ENCODE measurements at regions not wholly inside any gene's neighbourhood (a gene's known extent, or its start where the extent isn't known, plus 50 kb on each side); places are given as distances from the start of the nearest gene placed in this dataset.

DNA sequence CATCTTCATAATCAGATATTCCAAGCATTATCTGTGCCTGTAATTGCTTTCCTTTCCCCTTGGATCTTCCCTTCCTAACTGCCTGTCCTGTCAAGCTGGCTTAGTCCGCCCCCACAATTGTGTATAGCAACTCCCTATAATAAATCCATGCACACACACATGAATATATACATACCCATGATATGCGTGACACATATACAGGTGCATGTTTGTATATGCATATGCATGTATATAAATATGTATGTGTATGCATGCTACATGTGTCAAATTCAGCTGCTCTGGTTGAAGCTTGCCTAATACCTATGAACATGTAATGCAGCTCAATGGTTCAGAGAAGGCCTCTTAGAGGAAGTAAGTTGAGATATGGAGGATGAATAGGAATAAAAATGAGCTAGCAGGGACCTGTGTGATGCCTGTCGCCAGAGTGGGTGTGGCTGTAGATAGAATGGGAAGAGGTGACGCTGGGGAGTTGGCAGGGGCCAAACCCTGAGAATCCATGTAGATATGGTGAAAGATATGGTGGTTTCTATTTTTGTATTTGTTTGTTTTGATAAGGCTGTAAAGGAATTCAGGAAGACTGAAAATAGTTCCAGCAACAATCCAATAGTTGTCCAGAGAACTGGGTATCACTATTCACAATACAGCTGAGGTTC is 595.0 kb upstream of the BOD1L1 start:
- Histone ChIP-seq H3K4ac (ENCODE audit: low read depth, low read length) (no peak overlapping the region), H3K14ac (ENCODE audit: insufficient read depth, low read length) (no peak overlapping the region), H2AK5ac (ENCODE audit: insufficient read length, low read length) (no peak overlapping the region), H3K23ac (ENCODE audit: insufficient read length, low read depth, low read length) (no peak overlapping the region), H3K79me2 (ENCODE audit: insufficient read depth, low read length) (no peaks in the 10 kb centered on the region), H2BK120ac (ENCODE audit: low read depth, low read length, poor library complexity, severe bottlenecking) (no peak overlapping the region), H3T11ph (ENCODE audit: low read length) (no peak overlapping the region), H3K56ac (ENCODE audit: insufficient read length, low read depth, low read length) (no peak overlapping the region), H3K18ac (ENCODE audit: insufficient read length, low read depth, low read length) (no peak overlapping the region), H3K79me1 (ENCODE audit: insufficient read depth, low read depth, low read length, poor library complexity, severe bottlenecking) (no peaks in the 10 kb centered on the region), H3K27ac (ENCODE audit: insufficient read length, low read depth, low read length) (no peak overlapping the region), H3K9me3 (ENCODE audit: control insufficient read depth, low read depth, low read length) (no peaks in the 10 kb centered on the region), H3K4me2 (ENCODE audit: insufficient read depth, insufficient read length, low read length) (no peak overlapping the region), H4K8ac (replicated peaks; ENCODE audit: insufficient read length, low read depth, low read length) (no peak overlapping the region), H4K5ac (ENCODE audit: insufficient read length, low read depth, low read length) (no peak overlapping the region), H2BK15ac (ENCODE audit: low read depth, low read length) (no peak overlapping the region), H3K23me2 (ENCODE audit: insufficient read length, low read depth, low read length, poor library complexity, severe bottlenecking) (no peaks in the 10 kb centered on the region), H2BK5ac (ENCODE audit: insufficient read length, low read length) (no peak overlapping the region), H2AFZ (ENCODE audit: low read length) (no peak overlapping the region), H3K9ac (ENCODE audit: extremely low read depth, insufficient read length, low read length) (no peak overlapping the region), H4K91ac (ENCODE audit: insufficient read length, low read depth, low read length) (no peak overlapping the region), H3K27me3 (ENCODE audit: insufficient read depth, low read length) (peaks cover under 1% of the 10 kb centered on the region; the same call in 1 of the 2 replicates), H2BK12ac (ENCODE audit: insufficient read length, low read depth, low read length) (no peak overlapping the region), H3K4me1 (ENCODE audit: insufficient read depth, low read length) (no peaks in the 10 kb centered on the region), H2BK20ac (ENCODE audit: low read depth, low read length, poor library complexity, severe bottlenecking) (no peak overlapping the region), H4K20me1 (ENCODE audit: control insufficient read depth, insufficient read depth, insufficient read length) (no peaks in the 10 kb centered on the region)
- DNase-seq, result no peak
- H3K36me3 Mint-ChIP-seq (ENCODE audit: insufficient read depth in 1 of 3, low read depth in 3 of 3), result no peaks in the 10 kb centered on the region
- H3K27ac Mint-ChIP-seq, result no peak overlapping the region
- peaks cover 7 to 12% of the 10 kb centered on the region in 2 experiments for H3K4me1 Mint-ChIP-seq
- no peaks in the 10 kb centered on the region; a peak in 1 of 5 replicates for H3K9me3 Mint-ChIP-seq
- TF ChIP-seq, protein P1, sequence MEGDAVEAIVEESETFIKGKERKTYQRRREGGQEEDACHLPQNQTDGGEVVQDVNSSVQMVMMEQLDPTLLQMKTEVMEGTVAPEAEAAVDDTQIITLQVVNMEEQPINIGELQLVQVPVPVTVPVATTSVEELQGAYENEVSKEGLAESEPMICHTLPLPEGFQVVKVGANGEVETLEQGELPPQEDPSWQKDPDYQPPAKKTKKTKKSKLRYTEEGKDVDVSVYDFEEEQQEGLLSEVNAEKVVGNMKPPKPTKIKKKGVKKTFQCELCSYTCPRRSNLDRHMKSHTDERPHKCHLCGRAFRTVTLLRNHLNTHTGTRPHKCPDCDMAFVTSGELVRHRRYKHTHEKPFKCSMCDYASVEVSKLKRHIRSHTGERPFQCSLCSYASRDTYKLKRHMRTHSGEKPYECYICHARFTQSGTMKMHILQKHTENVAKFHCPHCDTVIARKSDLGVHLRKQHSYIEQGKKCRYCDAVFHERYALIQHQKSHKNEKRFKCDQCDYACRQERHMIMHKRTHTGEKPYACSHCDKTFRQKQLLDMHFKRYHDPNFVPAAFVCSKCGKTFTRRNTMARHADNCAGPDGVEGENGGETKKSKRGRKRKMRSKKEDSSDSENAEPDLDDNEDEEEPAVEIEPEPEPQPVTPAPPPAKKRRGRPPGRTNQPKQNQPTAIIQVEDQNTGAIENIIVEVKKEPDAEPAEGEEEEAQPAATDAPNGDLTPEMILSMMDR (conservative IDR thresholded peaks at IDR 0.05), result no peak
- H3K27me3 Mint-ChIP-seq (ENCODE audit: low read depth), result peaks cover 41% of the 10 kb centered on the region
- no CpG with 5 or more reads among the region's 4 CpGs for WGBS (ENCODE audit: extremely low coverage, insufficient read length, low lambda C conversion rate)
- H3K4me3 Mint-ChIP-seq, result no peak overlapping the region

All from H9 (cell line).